ENCODE measurements at regions not wholly inside any gene's neighbourhood (a gene's known extent, or its start where the extent isn't known, plus 50 kb on each side); places are given as distances from the start of the nearest gene placed in this dataset.

- no peak overlapping the region for H3K4me3 Mint-ChIP-seq
- Histone ChIP-seq H3F3A (replicated peaks; ENCODE audit: low read depth) (no peaks in the 10 kb centered on the region), H3K27ac (ENCODE audit: low read depth) (no peak overlapping the region), H3K4me2 (no peak overlapping the region), H3K9me2 (ENCODE audit: insufficient read depth) (no peaks in the 10 kb centered on the region), H2AFZ (no peak overlapping the region; the same call in 1 of the 2 replicates), H3K27me3 (ENCODE audit: insufficient read depth) (no peaks in the 10 kb centered on the region), H4K20me1 (replicated peaks; ENCODE audit: insufficient read depth) (no peaks in the 10 kb centered on the region), H3K4me1 (ENCODE audit: insufficient read depth) (no peaks in the 10 kb centered on the region), H3K4me3 (no peak overlapping the region), H3K79me2 (replicated peaks; ENCODE audit: insufficient read depth) (no peaks in the 10 kb centered on the region), H3K36me3 (ENCODE audit: insufficient read depth) (no peaks in the 10 kb centered on the region)
- no peaks in the 10 kb centered on the region for H3K4me1 Mint-ChIP-seq
- H3K36me3 Mint-ChIP-seq (ENCODE audit: low read depth) = no peaks in the 10 kb centered on the region
- no peaks in the 10 kb centered on the region for H3K9me3 Mint-ChIP-seq
- DNase-seq (ENCODE audit: low spot score) = no peak
- no peak for ATAC-seq
- H3K27me3 Mint-ChIP-seq (ENCODE audit: insufficient read depth, low read depth, poor library complexity) = no peaks in the 10 kb centered on the region
- TF ChIP-seq ETS1 (IDR thresholded peaks at IDR 0.05) (no peak), ZNF114 (CRISPR knock-in tag; IDR thresholded peaks at IDR 0.05) (no peak)
- no peak overlapping the region for H3K27ac Mint-ChIP-seq
These were observed 433.7 kb upstream of the MANEA start for GRCh38 chr6:95143408-95144180.

GRCh38 chr6:95145457-95145856 lies 431.9 kb upstream of the MANEA start:
- H4K20me1 ChIP-seq (replicated peaks; ENCODE audit: insufficient read depth) = no peaks in the 10 kb centered on the region
- H3K27ac Mint-ChIP-seq = no peak overlapping the region
- no peak overlapping the region for H3K4me3 Mint-ChIP-seq
- DNase-seq (ENCODE audit: low spot score) = no peak
- no peak for ATAC-seq
- H3K4me3 ChIP-seq = no peak overlapping the region
- no peak overlapping the region for H3K27ac ChIP-seq (ENCODE audit: low read depth)
- no peaks in the 10 kb centered on the region for H3K27me3 Mint-ChIP-seq (ENCODE audit: insufficient read depth, low read depth, poor library complexity)
- no peaks in the 10 kb centered on the region for H3K36me3 Mint-ChIP-seq (ENCODE audit: low read depth)
- no peaks in the 10 kb centered on the region for H3K9me2 ChIP-seq (ENCODE audit: insufficient read depth)
- no peaks in the 10 kb centered on the region for H3K4me1 ChIP-seq (ENCODE audit: insufficient read depth)
- H3K27me3 ChIP-seq (ENCODE audit: insufficient read depth) = no peaks in the 10 kb centered on the region
- no peaks in the 10 kb centered on the region for H3K9me3 Mint-ChIP-seq
- H3F3A ChIP-seq (replicated peaks; ENCODE audit: low read depth) = no peaks in the 10 kb centered on the region
- no peaks in the 10 kb centered on the region for H3K36me3 ChIP-seq (ENCODE audit: insufficient read depth)
- no peak overlapping the region for H3K4me2 ChIP-seq
- H3K79me2 ChIP-seq (replicated peaks; ENCODE audit: insufficient read depth) = no peaks in the 10 kb centered on the region
- H3K4me1 Mint-ChIP-seq = no peaks in the 10 kb centered on the region
- no peak overlapping the region for H2AFZ ChIP-seq
- TF ChIP-seq CREB1 (CRISPR knock-in tag; IDR thresholded peaks at IDR 0.05; ENCODE audit: low read depth) = no peak
- TF ChIP-seq REST (IDR thresholded peaks at IDR 0.05; ENCODE audit: unreplicated experiment) = no peak
- TF ChIP-seq EZH2 (IDR thresholded peaks at IDR 0.05; ENCODE audit: low read depth, unreplicated experiment) = no peak
- TF ChIP-seq EZH2phosphoT487 (IDR thresholded peaks at IDR 0.05; ENCODE audit: unreplicated experiment) = no peak
- TF ChIP-seq CTCF (conservative IDR thresholded peaks at IDR 0.05; ENCODE audit: low read depth in 2 of 2) = no peak
- TF ChIP-seq NANOG (IDR thresholded peaks at IDR 0.05; ENCODE audit: borderline replicate concordance) = no peak

All from GM23338 (cell line).